Astrocyte (in vitro differentiated cells and primary cell): ENCODE measurements at regions not wholly inside any gene's neighbourhood (a gene's known extent, or its start where the extent isn't known, plus 50 kb on each side); places are given as distances from the start of the nearest gene placed in this dataset.

ENCODE experiments used
- DNase-seq: peaks from one replicate; pipeline ENCODE4 v3.0.0-alpha.2; 2010; ENCODE audit warnings: low read depth
- FAIRE-seq: peaks from 2 replicates; lab custom pipeline; 2011; peaks lifted over from hg19 to GRCh38; lab: Jason Lieb, UNC
- H2AFZ ChIP-seq: 2 replicates; pipeline ENCODE4 v1.6.0; 2012; ENCODE audit warnings: low read depth, low read length, inconsistent platforms
- H3K27ac ChIP-seq: 2 replicates; pipeline ENCODE4 v1.5.1; 2011; ENCODE audit warnings: low read depth, low read length, inconsistent platforms
- H3K27me3 ChIP-seq: 2 replicates; pipeline ENCODE4 v1.6.0; 2011; ENCODE audit warnings: low read length, inconsistent platforms; ENCODE audit not compliant: insufficient read depth
- H3K36me3 ChIP-seq: 2 replicates; pipeline ENCODE4 v1.5.1; 2011; ENCODE audit warnings: low read length, inconsistent platforms; ENCODE audit not compliant: insufficient read depth
- H3K4me1 ChIP-seq: 2 replicates; pipeline ENCODE4 v1.5.1; 2011; ENCODE audit warnings: low read length, inconsistent platforms; ENCODE audit not compliant: insufficient read depth
- H3K4me2 ChIP-seq: 2 replicates; pipeline ENCODE4 v1.6.0; 2012; ENCODE audit warnings: low read length, inconsistent platforms
- H3K4me3 ChIP-seq: 2 replicates; pipeline ENCODE4 v1.5.1; 2011; ENCODE audit warnings: low read depth, mild to moderate bottlenecking, low read length, inconsistent platforms; ENCODE audit not compliant: insufficient read depth
- H3K79me2 ChIP-seq: 2 replicates; pipeline ENCODE4 v1.6.0; 2012; ENCODE audit warnings: mild to moderate bottlenecking, low read length, inconsistent platforms; ENCODE audit not compliant: insufficient read depth
- H3K9ac ChIP-seq: 2 replicates; pipeline ENCODE4 v1.6.0; 2012; ENCODE audit warnings: mild to moderate bottlenecking, low read length, inconsistent platforms
- H3K9me3 ChIP-seq: 2 replicates; pipeline ENCODE4 v1.5.1; 2012; ENCODE audit warnings: low read depth, mild to moderate bottlenecking, low read length, inconsistent platforms; ENCODE audit not compliant: insufficient read depth
- H4K20me1 ChIP-seq: 2 replicates; pipeline ENCODE4 v1.6.0; 2012; ENCODE audit warnings: low read length, inconsistent platforms; ENCODE audit not compliant: insufficient read depth
- H3K27ac Mint-ChIP-seq: one replicate; pipeline ENCODE4 v1.8.0; 2021; ENCODE audit warnings: mild to moderate bottlenecking, mixed read lengths; ENCODE audit not compliant: unreplicated experiment
- H3K27me3 Mint-ChIP-seq: one replicate; pipeline ENCODE4 v1.8.0; 2021; ENCODE audit warnings: low read depth, mixed read lengths; ENCODE audit not compliant: unreplicated experiment
- H3K36me3 Mint-ChIP-seq: one replicate; pipeline ENCODE4 v1.8.0; 2021; ENCODE audit warnings: low read depth, mixed read lengths; ENCODE audit not compliant: unreplicated experiment
- H3K4me1 Mint-ChIP-seq: one replicate; pipeline ENCODE4 v1.8.0; 2021; ENCODE audit warnings: low read depth, mixed read lengths; ENCODE audit not compliant: unreplicated experiment
- H3K4me3 Mint-ChIP-seq: one replicate; pipeline ENCODE4 v1.8.0; 2021; ENCODE audit warnings: mild to moderate bottlenecking, moderate library complexity, mixed read lengths; ENCODE audit not compliant: unreplicated experiment
- H3K9me3 Mint-ChIP-seq: one replicate; pipeline ENCODE4 v1.8.0; 2021; ENCODE audit warnings: mild to moderate bottlenecking, mixed read lengths; ENCODE audit not compliant: unreplicated experiment
- EZH2 ChIP-seq: IDR thresholded peaks from 2 replicates; pipeline ENCODE4 v1.6.1; 2012; ENCODE audit warnings: mild to moderate bottlenecking, low read length, inconsistent platforms; ENCODE audit not compliant: insufficient read depth
- TF ChIP-seq, protein P1 (sequence below): IDR thresholded peaks from 2 replicates; pipeline ENCODE4 v1.5.1; 2011; ENCODE audit warnings: low read depth, mild to moderate bottlenecking, inconsistent platforms, low read length, moderate library complexity; ENCODE audit not compliant: insufficient read depth

DNA sequence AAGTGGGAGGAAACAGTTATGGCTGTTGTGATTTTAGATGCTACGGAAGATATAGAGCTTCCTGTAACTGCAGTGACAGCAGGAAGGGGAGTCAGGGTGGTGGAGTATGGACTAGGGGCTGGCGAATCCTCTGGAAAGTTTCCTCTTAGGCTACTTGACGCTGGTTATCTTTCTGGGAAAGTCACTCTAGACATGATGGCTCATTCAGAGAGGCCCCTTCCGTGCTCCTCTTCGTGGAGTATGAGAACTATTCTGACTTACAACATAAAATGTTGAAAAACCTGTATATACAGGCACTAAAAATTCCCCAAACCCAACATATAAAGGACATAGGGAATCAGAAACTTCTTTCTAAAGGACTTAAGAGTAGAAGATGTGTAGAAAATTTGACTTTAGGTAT, 78.8 kb downstream of the C18orf54 start:
- no peaks in the 10 kb centered on the region for H4K20me1 ChIP-seq
- FAIRE-seq (no peak), DNase-seq (no peak)
- H3K4me2 ChIP-seq = no peak overlapping the region
- no peaks in the 10 kb centered on the region for H3K79me2 ChIP-seq
- TF ChIP-seq EZH2 = no peak
- TF ChIP-seq, protein P1, sequence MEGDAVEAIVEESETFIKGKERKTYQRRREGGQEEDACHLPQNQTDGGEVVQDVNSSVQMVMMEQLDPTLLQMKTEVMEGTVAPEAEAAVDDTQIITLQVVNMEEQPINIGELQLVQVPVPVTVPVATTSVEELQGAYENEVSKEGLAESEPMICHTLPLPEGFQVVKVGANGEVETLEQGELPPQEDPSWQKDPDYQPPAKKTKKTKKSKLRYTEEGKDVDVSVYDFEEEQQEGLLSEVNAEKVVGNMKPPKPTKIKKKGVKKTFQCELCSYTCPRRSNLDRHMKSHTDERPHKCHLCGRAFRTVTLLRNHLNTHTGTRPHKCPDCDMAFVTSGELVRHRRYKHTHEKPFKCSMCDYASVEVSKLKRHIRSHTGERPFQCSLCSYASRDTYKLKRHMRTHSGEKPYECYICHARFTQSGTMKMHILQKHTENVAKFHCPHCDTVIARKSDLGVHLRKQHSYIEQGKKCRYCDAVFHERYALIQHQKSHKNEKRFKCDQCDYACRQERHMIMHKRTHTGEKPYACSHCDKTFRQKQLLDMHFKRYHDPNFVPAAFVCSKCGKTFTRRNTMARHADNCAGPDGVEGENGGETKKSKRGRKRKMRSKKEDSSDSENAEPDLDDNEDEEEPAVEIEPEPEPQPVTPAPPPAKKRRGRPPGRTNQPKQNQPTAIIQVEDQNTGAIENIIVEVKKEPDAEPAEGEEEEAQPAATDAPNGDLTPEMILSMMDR = no peak
- H3K27ac ChIP-seq = no peak overlapping the region
- no peaks in the 10 kb centered on the region for H3K36me3 ChIP-seq
- no peaks in the 10 kb centered on the region for H3K27me3 ChIP-seq
- no peaks in the 10 kb centered on the region for H3K9me3 ChIP-seq
- H3K4me1 Mint-ChIP-seq = no peaks in the 10 kb centered on the region
- no peak overlapping the region for H3K27ac Mint-ChIP-seq
- no peak overlapping the region for H2AFZ ChIP-seq
- peaks cover 3% of the 10 kb centered on the region for H3K9me3 Mint-ChIP-seq
- no peaks in the 10 kb centered on the region for H3K4me1 ChIP-seq
- H3K9ac ChIP-seq = no peak overlapping the region
- no peak overlapping the region for H3K4me3 Mint-ChIP-seq
- no peaks in the 10 kb centered on the region for H3K36me3 Mint-ChIP-seq
- H3K27me3 Mint-ChIP-seq = no peaks in the 10 kb centered on the region
- no peak overlapping the region for H3K4me3 ChIP-seq

DNA sequence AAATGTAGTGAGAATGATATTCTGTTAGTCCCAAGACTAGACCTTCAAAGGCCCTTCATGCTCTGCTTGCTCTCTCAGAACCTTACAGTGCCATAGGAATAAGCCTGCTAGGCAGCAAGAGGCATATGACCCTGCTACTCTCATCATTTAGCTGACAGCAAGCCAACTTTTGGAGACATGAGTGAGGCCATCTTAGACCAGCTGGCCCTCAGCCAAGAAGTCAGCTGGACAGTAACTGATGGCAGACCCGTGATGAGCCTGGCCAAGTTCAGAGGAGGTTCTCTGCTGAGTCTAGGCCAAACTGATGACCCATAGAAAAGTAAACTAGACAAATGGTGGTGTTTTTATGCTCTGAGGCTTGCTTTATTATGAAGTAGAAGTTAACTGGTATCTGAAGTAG, 82.6 kb downstream of the C18orf54 start:
- Histone ChIP-seq H3K4me2 (no peak overlapping the region), H3K4me3 (no peak overlapping the region), H3K9ac (no peak overlapping the region), H2AFZ (no peak overlapping the region), H3K9me3 (no peaks in the 10 kb centered on the region), H3K27ac (no peak overlapping the region), H3K79me2 (no peaks in the 10 kb centered on the region), H4K20me1 (no peaks in the 10 kb centered on the region), H3K27me3 (peaks cover 2% of the 10 kb centered on the region), H3K36me3 (no peaks in the 10 kb centered on the region), H3K4me1 (no peaks in the 10 kb centered on the region)
- FAIRE-seq (no peak), DNase-seq (no peak)
- H3K27me3 Mint-ChIP-seq = no peaks in the 10 kb centered on the region
- H3K36me3 Mint-ChIP-seq = no peaks in the 10 kb centered on the region
- H3K9me3 Mint-ChIP-seq = peaks cover 3% of the 10 kb centered on the region
- H3K4me3 Mint-ChIP-seq = no peak overlapping the region
- H3K4me1 Mint-ChIP-seq = peaks cover 4% of the 10 kb centered on the region
- no peak overlapping the region for H3K27ac Mint-ChIP-seq
- no peak for TF ChIP-seq EZH2
- TF ChIP-seq, protein P1 = no peak

DNA sequence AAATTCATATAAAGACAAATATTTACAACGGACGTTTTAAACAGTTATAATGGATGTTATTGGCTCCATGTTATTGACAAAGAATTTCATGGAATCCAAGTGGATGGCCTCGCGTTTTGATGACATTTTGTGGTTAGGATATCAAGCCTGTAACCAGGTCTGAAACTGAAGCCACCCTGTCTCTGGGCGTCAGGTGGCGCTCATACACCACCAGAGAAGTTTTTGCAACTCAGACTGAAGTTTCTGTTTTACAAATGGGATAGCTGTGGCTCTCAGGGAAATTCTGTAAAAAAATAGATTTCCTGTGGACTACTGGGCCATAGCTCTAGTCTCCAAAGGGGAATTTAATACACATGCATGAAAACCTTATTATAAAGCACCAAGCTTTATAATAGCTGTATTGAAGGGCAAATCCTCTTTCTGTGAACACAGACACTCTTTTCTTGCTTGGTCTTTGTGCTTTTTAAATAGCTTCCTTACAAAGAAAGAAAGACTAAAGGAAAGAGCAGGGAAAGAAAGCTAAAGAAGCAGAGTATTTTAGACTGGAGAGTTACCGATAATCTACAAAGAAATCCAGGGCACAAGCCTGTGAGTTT, 86.7 kb downstream of the C18orf54 start:
- H3K4me2 ChIP-seq = no peak overlapping the region
- H3K79me2 ChIP-seq = no peaks in the 10 kb centered on the region
- no peaks in the 10 kb centered on the region for H3K9me3 ChIP-seq
- H4K20me1 ChIP-seq = no peaks in the 10 kb centered on the region
- peaks cover 2% of the 10 kb centered on the region for H3K27me3 ChIP-seq
- peak; percentile 31 for DNase-seq
- Mint-ChIP-seq H3K9me3 (no peaks in the 10 kb centered on the region), H3K4me3 (no peak overlapping the region), H3K4me1 (peaks cover 4% of the 10 kb centered on the region), H3K36me3 (no peaks in the 10 kb centered on the region), H3K27me3 (no peaks in the 10 kb centered on the region), H3K27ac (no peak overlapping the region)
- no peak overlapping the region for H3K9ac ChIP-seq
- FAIRE-seq = peak; percentile 77
- H3K27ac ChIP-seq = no peak overlapping the region
- H2AFZ ChIP-seq = no peak overlapping the region
- H3K4me1 ChIP-seq = no peaks in the 10 kb centered on the region
- no peak overlapping the region for H3K4me3 ChIP-seq
- no peak for TF ChIP-seq EZH2
- TF ChIP-seq, protein P1 = peak; percentile 81
- no peaks in the 10 kb centered on the region for H3K36me3 ChIP-seq
